GM10248 (cell line): ENCODE measurements at regions not wholly inside any gene's neighbourhood (a gene's known extent, or its start where the extent isn't known, plus 50 kb on each side); places are given as distances from the start of the nearest gene placed in this dataset.
A peak's percentile ranks its signal among the peaks of the same experiment; 100 is the strongest.

Experiments used
- CTCF ChIA-PET: fragments of 300-600 bp; sonication (Branson Sonifier 250); formaldehyde crosslinking; extraction: SDS; loops from one replicate; lab custom pipeline; 2021; ENCODE audit warnings: antibody characterized with exemption; lab: Yijun Ruan, JAX
- POLR2A ChIA-PET: fragments of 350-650 bp; sonication (Branson Sonifier 250); formaldehyde crosslinking; extraction: SDS; loops from one replicate; lab custom pipeline; 2020; ENCODE audit warnings: antibody characterized with exemption; lab: Yijun Ruan, JAX
- DNase-seq: peaks from one replicate; pipeline ENCODE4 v3.0.0; 2012; ENCODE audit errors: extremely low spot score
- CTCF ChIP-seq: IDR thresholded peaks from 2 replicates; pipeline ENCODE4 v1.5.1; 2012; ENCODE audit warnings: mild to moderate bottlenecking, low read depth; ENCODE audit errors: extremely low read depth, missing control alignments, control extremely low read depth

- POLR2A ChIA-PET, result no interaction called here
- no peak for TF ChIP-seq CTCF
- CTCF ChIA-PET, result interaction anchor here (0.7 to 1.0 kb wide), 2 partner anchors 15 to 25 kb away, joined by 3 read pairs; no protein-coding TSS in a partner anchor
- no peak for DNase-seq
These were observed 505.6 kb upstream of the KIRREL3 start for GRCh38 chr11:127506126-127506525.

GRCh38 chr11:127496165-127496564 is 495.6 kb upstream of the KIRREL3 start:
- DNase-seq, result no peak
- no peak for TF ChIP-seq CTCF
- ChIA-PET POLR2A (no interaction called here), CTCF (no interaction called here)

GRCh38 chr11:127493330-127494022 is 492.9 kb upstream of the KIRREL3 start:
- DNase-seq, result no peak
- ChIA-PET CTCF (interaction anchor here (0.7 to 2.1 kb wide), 5 partner anchors 9 to 1050 kb away, joined by 3 to 8 read pairs (median 3); no protein-coding TSS in a partner anchor), POLR2A (no interaction called here)
- TF ChIP-seq CTCF, result peak; percentile 22

GRCh38 chr11:127492029-127492428 is 491.5 kb upstream of the KIRREL3 start:
- CTCF ChIA-PET, result interaction anchor here (1.2 to 1.5 kb wide), 2 partner anchors 15 to 38 kb away, joined by 3 to 4 read pairs; no protein-coding TSS in a partner anchor
- DNase-seq, result no peak
- POLR2A ChIA-PET, result no interaction called here
- TF ChIP-seq CTCF, result no peak

GRCh38 chr11:127491589-127491988 is 491.0 kb upstream of the KIRREL3 start:
- ChIA-PET CTCF (interaction anchor here (1.2 to 1.5 kb wide), 2 partner anchors 15 to 38 kb away, joined by 3 to 4 read pairs; no protein-coding TSS in a partner anchor), POLR2A (no interaction called here)
- no peak for TF ChIP-seq CTCF
- DNase-seq, result no peak

GRCh38 chr11:127490896-127491295 is 490.3 kb upstream of the KIRREL3 start:
- POLR2A ChIA-PET, result no interaction called here
- no peak for DNase-seq
- no peak for TF ChIP-seq CTCF
- CTCF ChIA-PET, result interaction anchor here (1.2 to 1.5 kb wide), 2 partner anchors 16 to 37 kb away, joined by 3 to 4 read pairs; no protein-coding TSS in a partner anchor
